ENCODE measurements at regions not wholly inside any gene's neighbourhood (a gene's known extent, or its start where the extent isn't known, plus 50 kb on each side); places are given as distances from the start of the nearest gene placed in this dataset.

DNA sequence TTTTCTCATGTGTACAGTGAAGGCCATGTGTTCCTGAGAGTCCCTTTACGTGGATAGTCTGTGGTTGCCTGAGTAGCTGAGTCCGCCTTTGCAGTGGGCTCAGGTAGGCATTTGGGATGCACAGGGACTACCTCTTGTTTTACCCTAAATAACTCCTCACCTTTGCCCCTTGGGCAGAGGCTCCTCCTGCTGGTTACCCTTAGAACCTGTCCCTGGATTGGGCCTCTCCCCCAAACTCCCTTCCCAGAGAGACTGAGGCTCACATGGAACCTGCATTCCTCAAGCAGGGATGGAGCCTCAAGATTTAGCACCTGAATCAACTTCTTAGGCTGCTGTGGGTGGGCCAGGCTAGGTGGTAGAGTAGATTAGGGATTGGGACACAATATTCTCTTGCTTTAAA, 111.7 kb downstream of the FOXD2 start:
- Histone ChIP-seq H3K4me1 (ENCODE audit: insufficient read depth) (peaks cover 13% of the 10 kb centered on the region), H3K27me3 (ENCODE audit: insufficient read depth) (no peaks in the 10 kb centered on the region), H3K4me3 (no peak overlapping the region), H3K9me2 (ENCODE audit: insufficient read depth) (no peaks in the 10 kb centered on the region), H3K36me3 (ENCODE audit: insufficient read depth) (no peaks in the 10 kb centered on the region), H3K79me2 (replicated peaks; ENCODE audit: insufficient read depth) (no peaks in the 10 kb centered on the region), H2AFZ (no peak overlapping the region), H4K20me1 (replicated peaks; ENCODE audit: insufficient read depth) (no peaks in the 10 kb centered on the region), H3F3A (replicated peaks; ENCODE audit: low read depth) (no peaks in the 10 kb centered on the region), H3K27ac (ENCODE audit: low read depth) (no peak overlapping the region), H3K4me2 (no peak overlapping the region)
- DNase-seq (ENCODE audit: low spot score) = peak; percentile 22
- H3K4me1 Mint-ChIP-seq = peaks cover 27% of the 10 kb centered on the region
- H3K36me3 Mint-ChIP-seq (ENCODE audit: low read depth) = no peaks in the 10 kb centered on the region
- peaks cover 15% of the 10 kb centered on the region for H3K27me3 Mint-ChIP-seq (ENCODE audit: insufficient read depth, low read depth, poor library complexity)
- ATAC-seq = peak; percentile 15
- H3K4me3 Mint-ChIP-seq = no peak overlapping the region
- H3K9me3 Mint-ChIP-seq = no peaks in the 10 kb centered on the region
- TF ChIP-seq ZNF114 (CRISPR knock-in tag; IDR thresholded peaks at IDR 0.05) = no peak
- no peak for TF ChIP-seq JUNB (IDR thresholded peaks at IDR 0.05; ENCODE audit: unreplicated experiment)
- TF ChIP-seq EZH2phosphoT487 (IDR thresholded peaks at IDR 0.05; ENCODE audit: unreplicated experiment) = no peak
- TF ChIP-seq CTCF (conservative IDR thresholded peaks at IDR 0.05; ENCODE audit: low read depth in 2 of 2) = peak; percentile 44 to 56
- no peak overlapping the region for H3K27ac Mint-ChIP-seq

DNA sequence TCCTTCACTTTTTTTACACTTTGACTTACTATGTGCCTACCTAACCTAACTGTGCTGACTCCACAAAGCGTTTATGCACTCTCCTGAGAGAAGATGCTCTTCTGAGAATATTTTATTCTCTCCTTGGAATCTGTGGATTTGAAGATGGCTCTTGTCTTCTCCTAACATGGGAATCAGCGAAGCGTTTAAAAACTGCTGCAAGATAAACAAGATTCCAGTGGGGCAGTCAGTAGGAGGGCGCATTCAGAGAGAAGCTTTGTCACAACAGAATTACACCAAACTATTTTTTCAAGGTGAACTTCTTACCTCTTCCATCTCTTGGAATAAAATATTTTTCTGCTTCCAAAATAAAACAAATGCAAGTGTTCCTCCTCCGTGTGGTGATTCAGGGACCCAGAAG, 113.1 kb downstream of the FOXD2 start:
- Histone ChIP-seq H3K79me2 (replicated peaks; ENCODE audit: insufficient read depth) (no peaks in the 10 kb centered on the region), H3K9me2 (ENCODE audit: insufficient read depth) (no peaks in the 10 kb centered on the region), H3K4me3 (no peak overlapping the region), H3K27me3 (ENCODE audit: insufficient read depth) (no peaks in the 10 kb centered on the region), H2AFZ (no peak overlapping the region), H3F3A (replicated peaks; ENCODE audit: low read depth) (no peaks in the 10 kb centered on the region), H4K20me1 (replicated peaks; ENCODE audit: insufficient read depth) (no peaks in the 10 kb centered on the region), H3K4me1 (ENCODE audit: insufficient read depth) (peaks cover 17% of the 10 kb centered on the region), H3K36me3 (ENCODE audit: insufficient read depth) (no peaks in the 10 kb centered on the region), H3K4me2 (no peak overlapping the region), H3K27ac (ENCODE audit: low read depth) (no peak overlapping the region)
- Mint-ChIP-seq H3K4me3 (no peak overlapping the region), H3K27ac (no peak overlapping the region), H3K36me3 (ENCODE audit: low read depth) (no peaks in the 10 kb centered on the region), H3K9me3 (no peaks in the 10 kb centered on the region), H3K4me1 (peaks cover 31% of the 10 kb centered on the region), H3K27me3 (ENCODE audit: insufficient read depth, low read depth, poor library complexity) (peaks cover 15% of the 10 kb centered on the region)
- no peak for ATAC-seq
- DNase-seq (ENCODE audit: low spot score) = no peak
- no peak for TF ChIP-seq NANOG (IDR thresholded peaks at IDR 0.05; ENCODE audit: borderline replicate concordance)
- no peak for TF ChIP-seq EZH2 (IDR thresholded peaks at IDR 0.05; ENCODE audit: low read depth, unreplicated experiment)
- TF ChIP-seq ZNF331 (CRISPR knock-in tag; IDR thresholded peaks at IDR 0.05; ENCODE audit: low read depth) = no peak
- TF ChIP-seq REST (IDR thresholded peaks at IDR 0.05; ENCODE audit: unreplicated experiment) = no peak
- TF ChIP-seq STAT1 (IDR thresholded peaks at IDR 0.05; ENCODE audit: unreplicated experiment) = no peak
